Adrenal gland (tissue), 9 donors: ENCODE measurements at regions not wholly inside any gene's neighbourhood (a gene's known extent, or its start where the extent isn't known, plus 50 kb on each side); places are given as distances from the start of the nearest gene placed in this dataset.

Experiments used
- DNase-seq, 7 donors: peaks; one replicate each; pipeline ENCODE4 v3.0.0-alpha.2; 2019 to 2020
- H3K27ac ChIP-seq, 5 donors: fragments of 200-600 bp; sonication (generic) in 4 of 5; 1 replicate in 3 of 5; 2 replicates in 2 of 5; pipeline versions ENCODE4 v1.5.1 to v1.8.0; 2016 to 2020; ENCODE audit warnings: mild to moderate bottlenecking in 1 of 5
- H3K27me3 ChIP-seq: fragments of 200-600 bp; 2 replicates; pipeline ENCODE4 v1.8.0; 2021
- H3K36me3 ChIP-seq, 2 donors: fragments of 200-600 bp; replicated peaks in 1 of 2; 1 replicate in 1 of 2; 2 replicates in 1 of 2; pipeline versions ENCODE4 v1.5.1 to v1.8.0; 2018 to 2022
- H3K4me1 ChIP-seq, 2 donors: fragments of 200-600 bp; replicated peaks in 1 of 2; 1 replicate in 1 of 2; 2 replicates in 1 of 2; pipeline versions ENCODE4 v1.5.1 to v1.8.0; 2018 to 2021
- H3K4me3 ChIP-seq, 4 donors: fragments of 200-600 bp; sonication (generic) in 3 of 4; one replicate each; pipeline ENCODE4 v1.5.1; 2016 to 2018
- H3K9me3 ChIP-seq, 3 donors: fragments of 200-600 bp; sonication (generic) in 1 of 3; replicated peaks in 1 of 3; 1 replicate in 2 of 3; 2 replicates in 1 of 3; pipeline versions ENCODE4 v1.5.1 to v1.8.0; 2016 to 2021
- CTCF ChIP-seq, 6 experiments: fragments of 450-650 bp in 4 of 6; fragments of 200-600 bp in 2 of 6; sonication (generic) in 1 of 6; IDR thresholded peaks; 1 replicate in 5 of 6; 2 replicates in 1 of 6; pipeline versions ENCODE4 v1.5.1 to v1.8.0; 2016 to 2021; ENCODE audit warnings: antibody characterized with exemption in 6 of 6, mild to moderate bottlenecking in 2 of 6, moderate library complexity in 1 of 6
- POLR2A ChIP-seq, 2 donors: fragments of 450-650 bp; IDR thresholded peaks; one replicate each; pipeline ENCODE4 v1.6.1; 2017; ENCODE audit warnings: antibody characterized with exemption in 2 of 2, mild to moderate bottlenecking in 2 of 2, moderate library complexity in 1 of 2
- WGBS, 4 donors: extraction: QIAGEN DNeasy Blood & Tissue Kit in 2 of 4; methylation state at CpG; one replicate each; pipeline versions ENCODE4 v1.1.5 to v1.1.7; 2013 to 2017; 5-methylcytosine and 5-hydroxymethylcytosine counted together
- intact Hi-C, 2 donors: fragments of 100-400 bp; cut with DNase I; formaldehyde crosslinking; loops; one replicate each; pipeline versions ENCODE4 v1.14.1 to v1.15.0; 2022 to 2023
- donor health status: healthy with polysubstance abuse.
- donor health status: Bipolar disorder and iron deficiency.
- donor health status: DM: yes; HTN: yes; CAD: no.
- donor health status: DM: no; HTN: no; CAD: no.
- donor health status: DM: no; HTN: no; CAD: no.

GRCh38 chr3:8399686-8400085 is 101.9 kb upstream of the LMCD1 start:
- TF ChIP-seq POLR2A (IDR thresholded peaks at IDR 0.05) (no peak), CTCF (IDR thresholded peaks at IDR 0.05) (no peak)
- Histone ChIP-seq H3K4me1 (no peaks in the 10 kb centered on the region), H3K27ac (no peak overlapping the region), H3K9me3 (no peaks in the 10 kb centered on the region), H3K36me3 (no peaks in the 10 kb centered on the region), H3K4me3 (no peak overlapping the region), H3K27me3 (no peaks in the 10 kb centered on the region)
- no peak for DNase-seq
- WGBS, 4 donors = 43 to 50% (median 47%) methylated on average over 3 of the region's 3 CpGs
- intact Hi-C loops = no loop called here

GRCh38 chr3:8400911-8401310 is 100.7 kb upstream of the LMCD1 start:
- H3K9me3 ChIP-seq = no peaks in the 10 kb centered on the region
- intact Hi-C loops = no loop called here
- no peaks in the 10 kb centered on the region for H3K27me3 ChIP-seq
- H3K4me3 ChIP-seq = no peak overlapping the region
- no peak for TF ChIP-seq CTCF (IDR thresholded peaks at IDR 0.05)
- no peak for TF ChIP-seq POLR2A (IDR thresholded peaks at IDR 0.05)
- H3K27ac ChIP-seq = no peak overlapping the region
- DNase-seq = no peak
- 48 to 70% (median 65%) methylated on average over 1 of the region's 1 CpG for WGBS, 4 donors
- no peaks in the 10 kb centered on the region for H3K4me1 ChIP-seq
- H3K36me3 ChIP-seq = no peaks in the 10 kb centered on the region

- Histone ChIP-seq H3K36me3 (no peaks in the 10 kb centered on the region), H3K27me3 (no peaks in the 10 kb centered on the region), H3K27ac (no peak overlapping the region), H3K4me1 (no peaks in the 10 kb centered on the region), H3K4me3 (no peak overlapping the region), H3K9me3 (no peaks in the 10 kb centered on the region)
- TF ChIP-seq POLR2A (IDR thresholded peaks at IDR 0.05) (no peak), CTCF (IDR thresholded peaks at IDR 0.05) (no peak)
- DNase-seq = no peak
- intact Hi-C loops = no loop called here
- 93 to 98% (median 95%) methylated on average over 1 of the region's 1 CpG for WGBS, 4 donors
Observed at GRCh38 chr3:8403996-8404395, 97.6 kb upstream of the LMCD1 start.

- H3K36me3 ChIP-seq = no peaks in the 10 kb centered on the region
- intact Hi-C loops = no loop called here
- no peaks in the 10 kb centered on the region for H3K4me1 ChIP-seq
- no peak overlapping the region for H3K4me3 ChIP-seq
- TF ChIP-seq POLR2A (IDR thresholded peaks at IDR 0.05) (no peak), CTCF (IDR thresholded peaks at IDR 0.05) (no peak)
- no peak for DNase-seq
- WGBS, 4 donors = 88 to 100% (median 97%) methylated on average over 2 of the region's 2 CpGs
- no peaks in the 10 kb centered on the region for H3K27me3 ChIP-seq
- no peak overlapping the region for H3K27ac ChIP-seq
- H3K9me3 ChIP-seq = no peaks in the 10 kb centered on the region
Observed at GRCh38 chr3:8405144-8405543, 96.5 kb upstream of the LMCD1 start.
